ENCODE measurements at regions not wholly inside any gene's neighbourhood (a gene's known extent, or its start where the extent isn't known, plus 50 kb on each side); places are given as distances from the start of the nearest gene placed in this dataset.

DNA sequence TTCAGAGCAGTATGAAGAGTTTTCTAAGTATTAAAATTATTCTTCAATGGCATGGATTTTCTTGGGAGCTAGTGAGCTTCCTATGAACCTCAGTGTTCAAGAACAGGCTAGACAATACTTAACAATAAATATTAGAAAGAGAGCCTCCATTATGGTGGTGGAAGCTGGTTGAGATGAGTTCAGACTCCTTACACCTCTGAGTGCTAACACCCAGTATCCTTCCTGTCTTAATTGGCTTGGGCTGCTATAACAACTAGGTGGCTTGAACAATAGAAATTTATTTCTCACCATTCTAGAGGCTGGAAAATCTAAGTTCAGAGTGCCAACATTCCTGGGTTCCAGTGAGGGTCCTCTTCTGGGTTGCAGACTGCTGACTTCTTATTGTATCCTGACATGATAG, 369.4 kb upstream of the HNRNPA3 start:
- TF ChIP-seq ESRRA (CRISPR knock-in tag; IDR thresholded peaks at IDR 0.05; ENCODE audit: borderline replicate concordance) (no peak), RORB (CRISPR knock-in tag; IDR thresholded peaks at IDR 0.05) (no peak), CTCF (IDR thresholded peaks at IDR 0.05) (no peak), ERG (CRISPR knock-in tag; IDR thresholded peaks at IDR 0.05) (no peak), SMAD4 (CRISPR knock-in tag; IDR thresholded peaks at IDR 0.05) (no peak), AFF4 (CRISPR knock-in tag; IDR thresholded peaks at IDR 0.05; ENCODE audit: borderline replicate concordance) (no peak), NR3C1 (CRISPR knock-in tag; conservative IDR thresholded peaks at IDR 0.05; ENCODE audit: low read depth) (no peak), CREB1 (CRISPR knock-in tag; IDR thresholded peaks at IDR 0.05) (no peak), ETV6 (CRISPR knock-in tag; IDR thresholded peaks at IDR 0.05) (no peak), FOXP1 (CRISPR knock-in tag; IDR thresholded peaks at IDR 0.05; ENCODE audit: borderline replicate concordance) (no peak), CREM (CRISPR knock-in tag; IDR thresholded peaks at IDR 0.05) (no peak)
- TF ChIP-seq, protein P1, sequence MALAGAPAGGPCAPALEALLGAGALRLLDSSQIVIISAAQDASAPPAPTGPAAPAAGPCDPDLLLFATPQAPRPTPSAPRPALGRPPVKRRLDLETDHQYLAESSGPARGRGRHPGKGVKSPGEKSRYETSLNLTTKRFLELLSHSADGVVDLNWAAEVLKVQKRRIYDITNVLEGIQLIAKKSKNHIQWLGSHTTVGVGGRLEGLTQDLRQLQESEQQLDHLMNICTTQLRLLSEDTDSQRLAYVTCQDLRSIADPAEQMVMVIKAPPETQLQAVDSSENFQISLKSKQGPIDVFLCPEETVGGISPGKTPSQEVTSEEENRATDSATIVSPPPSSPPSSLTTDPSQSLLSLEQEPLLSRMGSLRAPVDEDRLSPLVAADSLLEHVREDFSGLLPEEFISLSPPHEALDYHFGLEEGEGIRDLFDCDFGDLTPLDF (CRISPR knock-in tag; IDR thresholded peaks at IDR 0.05): no peak
- TF ChIP-seq, protein P2, sequence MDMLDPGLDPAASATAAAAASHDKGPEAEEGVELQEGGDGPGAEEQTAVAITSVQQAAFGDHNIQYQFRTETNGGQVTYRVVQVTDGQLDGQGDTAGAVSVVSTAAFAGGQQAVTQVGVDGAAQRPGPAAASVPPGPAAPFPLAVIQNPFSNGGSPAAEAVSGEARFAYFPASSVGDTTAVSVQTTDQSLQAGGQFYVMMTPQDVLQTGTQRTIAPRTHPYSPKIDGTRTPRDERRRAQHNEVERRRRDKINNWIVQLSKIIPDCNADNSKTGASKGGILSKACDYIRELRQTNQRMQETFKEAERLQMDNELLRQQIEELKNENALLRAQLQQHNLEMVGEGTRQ (CRISPR knock-in tag; IDR thresholded peaks at IDR 0.05): no peak
- TF ChIP-seq, protein P3, sequence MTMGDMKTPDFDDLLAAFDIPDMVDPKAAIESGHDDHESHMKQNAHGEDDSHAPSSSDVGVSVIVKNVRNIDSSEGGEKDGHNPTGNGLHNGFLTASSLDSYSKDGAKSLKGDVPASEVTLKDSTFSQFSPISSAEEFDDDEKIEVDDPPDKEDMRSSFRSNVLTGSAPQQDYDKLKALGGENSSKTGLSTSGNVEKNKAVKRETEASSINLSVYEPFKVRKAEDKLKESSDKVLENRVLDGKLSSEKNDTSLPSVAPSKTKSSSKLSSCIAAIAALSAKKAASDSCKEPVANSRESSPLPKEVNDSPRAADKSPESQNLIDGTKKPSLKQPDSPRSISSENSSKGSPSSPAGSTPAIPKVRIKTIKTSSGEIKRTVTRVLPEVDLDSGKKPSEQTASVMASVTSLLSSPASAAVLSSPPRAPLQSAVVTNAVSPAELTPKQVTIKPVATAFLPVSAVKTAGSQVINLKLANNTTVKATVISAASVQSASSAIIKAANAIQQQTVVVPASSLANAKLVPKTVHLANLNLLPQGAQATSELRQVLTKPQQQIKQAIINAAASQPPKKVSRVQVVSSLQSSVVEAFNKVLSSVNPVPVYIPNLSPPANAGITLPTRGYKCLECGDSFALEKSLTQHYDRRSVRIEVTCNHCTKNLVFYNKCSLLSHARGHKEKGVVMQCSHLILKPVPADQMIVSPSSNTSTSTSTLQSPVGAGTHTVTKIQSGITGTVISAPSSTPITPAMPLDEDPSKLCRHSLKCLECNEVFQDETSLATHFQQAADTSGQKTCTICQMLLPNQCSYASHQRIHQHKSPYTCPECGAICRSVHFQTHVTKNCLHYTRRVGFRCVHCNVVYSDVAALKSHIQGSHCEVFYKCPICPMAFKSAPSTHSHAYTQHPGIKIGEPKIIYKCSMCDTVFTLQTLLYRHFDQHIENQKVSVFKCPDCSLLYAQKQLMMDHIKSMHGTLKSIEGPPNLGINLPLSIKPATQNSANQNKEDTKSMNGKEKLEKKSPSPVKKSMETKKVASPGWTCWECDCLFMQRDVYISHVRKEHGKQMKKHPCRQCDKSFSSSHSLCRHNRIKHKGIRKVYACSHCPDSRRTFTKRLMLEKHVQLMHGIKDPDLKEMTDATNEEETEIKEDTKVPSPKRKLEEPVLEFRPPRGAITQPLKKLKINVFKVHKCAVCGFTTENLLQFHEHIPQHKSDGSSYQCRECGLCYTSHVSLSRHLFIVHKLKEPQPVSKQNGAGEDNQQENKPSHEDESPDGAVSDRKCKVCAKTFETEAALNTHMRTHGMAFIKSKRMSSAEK (CRISPR knock-in tag; IDR thresholded peaks at IDR 0.05; ENCODE audit: borderline replicate concordance): no peak
- TF ChIP-seq, protein P4, sequence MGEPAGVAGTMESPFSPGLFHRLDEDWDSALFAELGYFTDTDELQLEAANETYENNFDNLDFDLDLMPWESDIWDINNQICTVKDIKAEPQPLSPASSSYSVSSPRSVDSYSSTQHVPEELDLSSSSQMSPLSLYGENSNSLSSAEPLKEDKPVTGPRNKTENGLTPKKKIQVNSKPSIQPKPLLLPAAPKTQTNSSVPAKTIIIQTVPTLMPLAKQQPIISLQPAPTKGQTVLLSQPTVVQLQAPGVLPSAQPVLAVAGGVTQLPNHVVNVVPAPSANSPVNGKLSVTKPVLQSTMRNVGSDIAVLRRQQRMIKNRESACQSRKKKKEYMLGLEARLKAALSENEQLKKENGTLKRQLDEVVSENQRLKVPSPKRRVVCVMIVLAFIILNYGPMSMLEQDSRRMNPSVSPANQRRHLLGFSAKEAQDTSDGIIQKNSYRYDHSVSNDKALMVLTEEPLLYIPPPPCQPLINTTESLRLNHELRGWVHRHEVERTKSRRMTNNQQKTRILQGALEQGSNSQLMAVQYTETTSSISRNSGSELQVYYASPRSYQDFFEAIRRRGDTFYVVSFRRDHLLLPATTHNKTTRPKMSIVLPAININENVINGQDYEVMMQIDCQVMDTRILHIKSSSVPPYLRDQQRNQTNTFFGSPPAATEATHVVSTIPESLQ (CRISPR knock-in tag; IDR thresholded peaks at IDR 0.05): no peak
- Mint-ChIP-seq H3K27ac (no peak overlapping the region), H3K4me3 (no peak overlapping the region), H3K36me3 (no peaks in the 10 kb centered on the region), H3K4me1 (peaks cover 15% of the 10 kb centered on the region), H3K9me3 (peaks cover 13% of the 10 kb centered on the region), H3K27me3 (ENCODE audit: low read depth) (peaks cover 2% of the 10 kb centered on the region; the same call in 1 of the 2 replicates)
- DNase-seq (ENCODE audit: low spot score): no peak
- ATAC-seq: no peak
- ChIA-PET CTCF (no interaction called here), POLR2A (no interaction called here)

Measured in WTC11 (cell line).